Tibial nerve (tissue), 3 donors: ENCODE measurements at regions not wholly inside any gene's neighbourhood (a gene's known extent, or its start where the extent isn't known, plus 50 kb on each side); places are given as distances from the start of the nearest gene placed in this dataset.

Experiments
- CTCF ChIP-seq, 5 experiments: fragments of 200-600 bp in 3 of 5; fragments of 450-650 bp in 2 of 5; sonication (generic) in 3 of 5; IDR thresholded peaks; one replicate each; pipeline ENCODE4 v1.5.1; 2016 to 2019; ENCODE audit warnings: antibody characterized with exemption in 5 of 5, mild to moderate bottlenecking in 3 of 5, moderate library complexity in 2 of 5
- POLR2A ChIP-seq, 2 donors: fragments of 450-650 bp; IDR thresholded peaks; one replicate each; pipeline ENCODE4 v1.6.1; 2017; ENCODE audit warnings: antibody characterized with exemption in 2 of 2, mild to moderate bottlenecking in 2 of 2, moderate library complexity in 2 of 2

GRCh38 chr5:104084896-104085295 lies 522.3 kb upstream of the NUDT12 start:
- no peak for TF ChIP-seq CTCF (IDR thresholded peaks at IDR 0.05)
- TF ChIP-seq POLR2A (IDR thresholded peaks at IDR 0.05) = no peak
